Neural progenitor cell (in vitro differentiated cells): ENCODE measurements at regions not wholly inside any gene's neighbourhood (a gene's known extent, or its start where the extent isn't known, plus 50 kb on each side); places are given as distances from the start of the nearest gene placed in this dataset.

Experiments used
- EZH2 ChIP-seq: fragments of 200-600 bp; sonication (generic); IDR thresholded peaks from 2 replicates; pipeline ENCODE4 v1.6.1; 2017; ENCODE audit warnings: antibody characterized with exemption, mild to moderate bottlenecking, moderate library complexity
- TF ChIP-seq, protein P1 (sequence below): fragments of 200-600 bp; sonication (generic); IDR thresholded peaks from 2 replicates; pipeline ENCODE4 v1.5.1; 2017; ENCODE audit warnings: antibody characterized with exemption, mild to moderate bottlenecking

DNA sequence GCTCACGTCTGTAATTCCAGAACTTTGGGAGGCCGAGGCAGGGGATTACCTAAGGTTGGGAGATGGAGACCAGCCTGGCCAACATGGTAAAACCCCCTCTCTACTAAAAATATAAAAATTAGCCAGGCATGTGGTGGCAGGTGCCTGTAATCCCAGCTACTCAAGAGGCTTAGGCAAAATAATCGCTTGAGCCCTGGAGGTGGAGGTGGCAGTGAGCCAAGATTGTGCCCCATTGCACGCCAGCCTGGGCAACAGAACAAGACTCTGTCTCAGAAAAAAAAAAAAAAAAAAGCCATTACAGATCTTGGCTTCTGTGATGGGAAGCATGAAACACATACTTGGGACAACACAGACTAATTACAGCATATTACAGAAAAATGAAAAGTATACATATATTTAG lies 1404.5 kb upstream of the SPRY2 start:
- no peak for TF ChIP-seq EZH2
- TF ChIP-seq, protein P1, sequence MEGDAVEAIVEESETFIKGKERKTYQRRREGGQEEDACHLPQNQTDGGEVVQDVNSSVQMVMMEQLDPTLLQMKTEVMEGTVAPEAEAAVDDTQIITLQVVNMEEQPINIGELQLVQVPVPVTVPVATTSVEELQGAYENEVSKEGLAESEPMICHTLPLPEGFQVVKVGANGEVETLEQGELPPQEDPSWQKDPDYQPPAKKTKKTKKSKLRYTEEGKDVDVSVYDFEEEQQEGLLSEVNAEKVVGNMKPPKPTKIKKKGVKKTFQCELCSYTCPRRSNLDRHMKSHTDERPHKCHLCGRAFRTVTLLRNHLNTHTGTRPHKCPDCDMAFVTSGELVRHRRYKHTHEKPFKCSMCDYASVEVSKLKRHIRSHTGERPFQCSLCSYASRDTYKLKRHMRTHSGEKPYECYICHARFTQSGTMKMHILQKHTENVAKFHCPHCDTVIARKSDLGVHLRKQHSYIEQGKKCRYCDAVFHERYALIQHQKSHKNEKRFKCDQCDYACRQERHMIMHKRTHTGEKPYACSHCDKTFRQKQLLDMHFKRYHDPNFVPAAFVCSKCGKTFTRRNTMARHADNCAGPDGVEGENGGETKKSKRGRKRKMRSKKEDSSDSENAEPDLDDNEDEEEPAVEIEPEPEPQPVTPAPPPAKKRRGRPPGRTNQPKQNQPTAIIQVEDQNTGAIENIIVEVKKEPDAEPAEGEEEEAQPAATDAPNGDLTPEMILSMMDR, result no peak
